H1 (cell line): ENCODE measurements at regions not wholly inside any gene's neighbourhood (a gene's known extent, or its start where the extent isn't known, plus 50 kb on each side); places are given as distances from the start of the nearest gene placed in this dataset.

Source experiments
- CHD7 ChIP-seq: fragments of 300-600 bp; sonication (generic); IDR thresholded peaks from 2 replicates; pipeline ENCODE4 v1.7.1; 2012; ENCODE audit warnings: low read length, moderate library complexity, mild to moderate bottlenecking, inconsistent platforms; ENCODE audit not compliant: insufficient replicate concordance
- E2F6 ChIP-seq: IDR thresholded peaks from 2 replicates; pipeline ENCODE4 v1.6.1; 2012; ENCODE audit warnings: inconsistent platforms
- EP300 ChIP-seq, 2 experiments: IDR thresholded peaks; 1 replicate in 1 of 2; 2 replicates in 1 of 2; pipeline ENCODE4 v1.6.1; 2011 to 2012; ENCODE audit warnings: low read depth in 2 of 2, low read length in 2 of 2, mild to moderate bottlenecking in 2 of 2, borderline replicate concordance in 1 of 2, inconsistent platforms in 1 of 2, moderate library complexity in 1 of 2
- FOSL1 ChIP-seq: IDR thresholded peaks from 2 replicates; pipeline ENCODE4 v1.6.1; 2011; ENCODE audit warnings: mild to moderate bottlenecking, low read depth, low read length, moderate library complexity; ENCODE audit not compliant: insufficient read depth
- NANOG ChIP-seq: IDR thresholded peaks from 2 replicates; pipeline ENCODE4 v1.6.1; 2011; ENCODE audit warnings: low read length, low read depth, mild to moderate bottlenecking, inconsistent platforms; ENCODE audit not compliant: insufficient read depth, poor library complexity, severe bottlenecking
- POLR2A ChIP-seq, 2 experiments: IDR thresholded peaks; 1 replicate in 1 of 2; 2 replicates in 1 of 2; pipeline ENCODE4 v1.6.1; 2011; ENCODE audit warnings: low read depth in 2 of 2, low read length in 2 of 2, mild to moderate bottlenecking in 2 of 2; ENCODE audit errors: control extremely low read depth in 1 of 2
- YY1 ChIP-seq: IDR thresholded peaks from 2 replicates; pipeline ENCODE4 v1.6.1; 2011; ENCODE audit warnings: low read depth, mild to moderate bottlenecking, low read length

DNA sequence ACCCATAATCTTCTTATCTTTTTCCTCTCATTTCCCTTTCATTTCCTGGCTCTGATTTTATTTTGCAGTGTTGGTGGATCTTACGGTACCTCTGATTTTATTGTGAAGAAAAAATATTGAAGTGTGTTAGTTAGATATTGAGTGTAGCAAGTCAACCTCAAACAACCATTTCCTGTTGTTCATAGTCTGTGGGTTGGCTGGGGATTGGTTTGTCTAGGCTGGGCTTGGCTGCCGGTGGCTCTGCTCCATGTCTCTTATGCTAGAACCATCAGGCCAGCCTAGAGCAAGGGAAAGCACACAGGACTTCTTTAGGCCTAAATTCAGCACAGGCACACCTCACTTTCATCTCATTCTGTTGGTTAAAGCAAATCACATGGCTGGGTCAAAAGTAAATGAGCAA, 383.1 kb upstream of the LCORL start (continued):
- TF ChIP-seq CHD7 (no peak), NANOG (no peak), YY1 (no peak), EP300 (IDR thresholded peaks at IDR 0.05; ENCODE audit: borderline replicate concordance in 1 of 2, low read depth in 2 of 2, low read length in 2 of 2) (no peak), FOSL1 (no peak), POLR2A (IDR thresholded peaks at IDR 0.05; ENCODE audit: control extremely low read depth in 1 of 2, low read depth in 2 of 2, low read length in 2 of 2) (no peak), E2F6 (no peak)
- TF ChIP-seq, all 59 proteins: peak for 0
